ENCODE measurements at regions not wholly inside any gene's neighbourhood (a gene's known extent, or its start where the extent isn't known, plus 50 kb on each side); places are given as distances from the start of the nearest gene placed in this dataset.

- ATAC-seq: no peak
- Histone ChIP-seq H3K36me3 (no peaks in the 10 kb centered on the region), H3K9me3 (no peaks in the 10 kb centered on the region), H3K4me1 (no peaks in the 10 kb centered on the region), H3K27me3 (no peaks in the 10 kb centered on the region), H3K27ac (no peak overlapping the region), H3K4me3 (no peak overlapping the region)
- DNase-seq: no peak
- no peak for TF ChIP-seq CTCF (IDR thresholded peaks at IDR 0.05)
- no peak for FAIRE-seq
- intact Hi-C loops (cut with DNase I): no loop called here
- whole genome bisulfite sequencing, 2 donors: 73 to 80% methylated on average over 1 of the region's 1 CpG
Measured at GRCh38 chr1:170461291-170461747, 70.6 kb upstream of the GORAB start.

DNA sequence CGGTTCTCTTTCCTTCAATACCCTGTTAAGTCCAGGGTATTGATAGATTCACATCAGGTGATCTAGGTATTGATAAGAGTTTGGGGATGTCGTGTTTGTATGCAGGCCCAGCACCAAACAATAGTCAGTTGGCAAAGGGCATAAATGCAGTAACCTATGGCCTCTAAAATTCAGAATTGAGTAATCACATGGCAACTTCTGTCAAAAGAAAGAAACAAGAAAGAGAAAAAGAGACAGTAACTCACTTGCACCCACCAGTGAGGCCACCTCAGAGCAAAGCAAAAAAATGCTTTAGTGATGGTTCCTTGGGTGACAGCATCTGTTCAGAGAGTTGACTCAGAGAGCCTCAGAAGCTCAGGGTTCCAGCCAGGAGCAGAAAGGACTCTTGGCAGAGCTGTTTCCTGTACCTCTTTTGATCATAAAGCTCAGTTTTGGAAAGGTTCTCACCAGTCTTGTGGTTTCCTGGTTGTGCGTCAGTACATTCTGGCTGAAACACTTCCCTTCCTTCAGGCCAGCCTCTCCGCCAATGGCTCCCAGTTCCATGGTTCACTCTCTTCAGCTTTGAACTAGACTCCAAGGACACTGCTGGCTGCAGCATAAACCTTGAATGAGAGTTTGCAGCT, 70.1 kb upstream of the GORAB start:
- no peak for FAIRE-seq
- no peaks in the 10 kb centered on the region for H3K36me3 ChIP-seq
- 71 to 73% methylated on average over 4 of the region's 4 CpGs for whole genome bisulfite sequencing, 2 donors
- no peak overlapping the region for H3K27ac ChIP-seq
- peak in 2 of 4 donors; percentile 14 to 45 for ATAC-seq
- no peak for DNase-seq
- no peaks in the 10 kb centered on the region for H3K4me1 ChIP-seq
- intact Hi-C loops (cut with DNase I): no loop called here
- TF ChIP-seq CTCF (IDR thresholded peaks at IDR 0.05): no peak
- H3K27me3 ChIP-seq: no peaks in the 10 kb centered on the region
- H3K9me3 ChIP-seq: no peaks in the 10 kb centered on the region
- H3K4me3 ChIP-seq: no peak overlapping the region

DNA sequence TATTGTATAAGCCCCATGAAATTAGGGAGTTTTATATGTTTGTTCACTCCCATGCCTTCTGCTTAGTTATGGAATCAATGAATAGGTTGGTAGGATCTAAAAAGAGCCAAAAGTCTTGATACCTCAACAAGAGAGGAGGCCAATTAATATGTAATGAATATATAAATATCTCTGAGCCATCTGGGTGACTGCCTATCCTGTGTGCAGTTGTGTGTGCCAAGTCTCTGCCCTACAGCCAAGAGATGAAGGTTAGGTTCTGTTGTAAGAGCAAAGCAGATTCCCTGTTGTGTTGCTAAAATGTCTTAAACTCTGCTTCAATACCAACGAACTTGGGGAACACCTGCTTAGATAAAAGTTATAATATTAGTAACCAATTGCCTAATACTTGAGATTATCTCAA, 61.8 kb upstream of the GORAB start:
- Histone ChIP-seq H3K4me1 (no peaks in the 10 kb centered on the region), H3K4me3 (no peak overlapping the region), H3K27me3 (no peaks in the 10 kb centered on the region), H3K36me3 (no peaks in the 10 kb centered on the region), H3K27ac (no peak overlapping the region), H3K9me3 (no peaks in the 10 kb centered on the region)
- DNase-seq (no peak), FAIRE-seq (no peak), ATAC-seq (no peak)
- intact Hi-C loops (cut with DNase I): no loop called here
- WGBS, 2 donors: 22 to 31% methylated on average over 1 of the region's 1 CpG
- TF ChIP-seq CTCF (IDR thresholded peaks at IDR 0.05): no peak

- ATAC-seq (no peak), DNase-seq (no peak), FAIRE-seq (no peak)
- 15 to 22% methylated on average over 1 of the region's 1 CpG for WGBS, 2 donors
- no peak overlapping the region for H3K27ac ChIP-seq
- no peaks in the 10 kb centered on the region for H3K4me1 ChIP-seq
- H3K4me3 ChIP-seq: no peak overlapping the region
- H3K27me3 ChIP-seq: no peaks in the 10 kb centered on the region
- no peaks in the 10 kb centered on the region for H3K9me3 ChIP-seq
- TF ChIP-seq CTCF (IDR thresholded peaks at IDR 0.05): no peak
- H3K36me3 ChIP-seq: no peaks in the 10 kb centered on the region
- intact Hi-C loops (cut with DNase I): no loop called here
Measured at GRCh38 chr1:170471398-170472053, 60.4 kb upstream of the GORAB start.

DNA sequence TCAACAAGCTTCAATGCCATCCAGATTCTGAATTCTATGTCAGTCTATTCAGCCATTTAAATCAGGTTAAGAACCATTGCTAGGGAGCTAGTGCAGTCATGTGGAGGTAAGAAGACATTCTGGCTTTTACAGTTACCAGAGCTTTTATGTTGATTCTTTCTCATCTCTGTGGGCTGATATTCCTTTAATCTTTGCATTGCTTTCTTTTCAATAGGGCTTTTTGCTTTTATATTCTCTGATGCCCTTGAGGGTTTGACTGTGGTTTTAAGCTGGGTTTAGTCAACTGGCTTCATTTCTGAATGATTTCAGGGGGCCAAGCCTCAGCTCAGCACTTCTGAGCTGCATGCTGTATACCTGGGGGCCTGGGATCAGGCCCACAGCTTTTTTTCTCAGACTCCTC, 51.0 kb upstream of the GORAB start:
- Histone ChIP-seq H3K9me3 (no peaks in the 10 kb centered on the region), H3K27me3 (no peaks in the 10 kb centered on the region), H3K36me3 (no peaks in the 10 kb centered on the region), H3K27ac (no peak overlapping the region), H3K4me3 (no peak overlapping the region), H3K4me1 (no peaks in the 10 kb centered on the region)
- ATAC-seq (no peak), FAIRE-seq (no peak), DNase-seq (no peak)
- no peak for TF ChIP-seq CTCF (IDR thresholded peaks at IDR 0.05)
- intact Hi-C loops (cut with DNase I): no loop called here

Measured in pancreas (tissue), 10 donors.